Gastroesophageal sphincter (tissue), 3 donors: ENCODE measurements at regions not wholly inside any gene's neighbourhood (a gene's known extent, or its start where the extent isn't known, plus 50 kb on each side); places are given as distances from the start of the nearest gene placed in this dataset.

Source experiments
- CTCF ChIP-seq, 4 experiments: fragments of 200-600 bp in 2 of 4; fragments of 450-650 bp in 2 of 4; sonication (generic) in 1 of 4; IDR thresholded peaks; one replicate each; pipeline ENCODE4 v1.5.1; 2017 to 2019; ENCODE audit warnings: antibody characterized with exemption in 4 of 4, mild to moderate bottlenecking in 2 of 4, moderate library complexity in 2 of 4
- POLR2A ChIP-seq, 2 donors: fragments of 450-650 bp; IDR thresholded peaks; one replicate each; pipeline ENCODE4 v1.6.1; 2017; ENCODE audit warnings: antibody characterized with exemption in 2 of 2, mild to moderate bottlenecking in 2 of 2, moderate library complexity in 1 of 2

GRCh38 chr1:214850432-214851050 lies 232.0 kb upstream of the KCNK2 start:
- TF ChIP-seq CTCF (IDR thresholded peaks at IDR 0.05) (no peak), POLR2A (IDR thresholded peaks at IDR 0.05) (no peak)
